HEK293 (cell line): ENCODE measurements at regions not wholly inside any gene's neighbourhood (a gene's known extent, or its start where the extent isn't known, plus 50 kb on each side); places are given as distances from the start of the nearest gene placed in this dataset.
"Not testable (repeated sequence)": the region's sequence is repeated elsewhere in the genome, so short reads cannot be mapped to it uniquely, and the experiment has no call there.

Experiments
- CTCF ChIA-PET: fragments of 350-600 bp; formaldehyde crosslinking; extraction: SDS; loops from one replicate; lab custom pipeline; 2021; ENCODE audit warnings: antibody characterized with exemption; lab: Yijun Ruan, JAX
- POLR2A ChIA-PET: fragments of 300-600 bp; formaldehyde crosslinking; extraction: SDS; loops from one replicate; lab custom pipeline; 2020; ENCODE audit warnings: antibody characterized with exemption, inconsistent platforms; lab: Yijun Ruan, JAX
- H3K27ac ChIP-seq: fragments of 200-500 bp; sonication (Bioruptor generic); 2 replicates; pipeline ENCODE4 v1.5.1; 2014; ENCODE audit warnings: low read depth, low read length, control low read depth, inconsistent platforms; ENCODE audit errors: extremely low read depth
- H3K36me3 ChIP-seq, 2 experiments: fragments of 200-500 bp in 1 of 2; sonication (Bioruptor generic) in 1 of 2; 1 replicate in 1 of 2; 2 replicates in 1 of 2; pipeline ENCODE4 v1.5.1; 2014 to 2017; ENCODE audit warnings: inconsistent platforms in 2 of 2, low read length in 2 of 2; ENCODE audit not compliant: control insufficient read depth in 2 of 2, insufficient read depth in 1 of 2
- H3K4me1 ChIP-seq: fragments of 200-500 bp; sonication (Bioruptor generic); 2 replicates; pipeline ENCODE4 v1.5.1; 2014; ENCODE audit warnings: mild to moderate bottlenecking, low read length, inconsistent platforms; ENCODE audit not compliant: control insufficient read depth, insufficient read depth
- H3K4me3 ChIP-seq: 2 replicates; pipeline ENCODE4 v1.5.1; 2011; ENCODE audit warnings: low read depth, mild to moderate bottlenecking, control low read depth, low read length, moderate library complexity
- H3K9me3 ChIP-seq: fragments of 200-500 bp; sonication (Bioruptor generic); 2 replicates; pipeline ENCODE4 v1.5.1; 2014; ENCODE audit warnings: low read depth, low read length, inconsistent platforms; ENCODE audit not compliant: control insufficient read depth, insufficient read depth
- BCL11A ChIP-seq: fragments of 450-650 bp; formaldehyde crosslinking; IDR thresholded peaks from 2 replicates; pipeline ENCODE4 v1.5.1; 2016; ENCODE audit warnings: low read depth, missing biosample characterization, missing genetic modification characterization
- EGR2 ChIP-seq: fragments of 450-650 bp; formaldehyde crosslinking; IDR thresholded peaks from 2 replicates; pipeline ENCODE4 v1.5.1; 2016; ENCODE audit warnings: low read depth, missing biosample characterization, missing genetic modification characterization
- GLI2 ChIP-seq: fragments of 450-650 bp; formaldehyde crosslinking; IDR thresholded peaks from 2 replicates; pipeline ENCODE4; 2017; ENCODE audit warnings: missing biosample characterization, missing genetic modification characterization, low read depth, borderline replicate concordance
- HOXA7 ChIP-seq: sonication (generic); formaldehyde crosslinking; IDR thresholded peaks from 2 replicates; pipeline ENCODE4 v1.8.1; 2022; ENCODE audit warnings: missing genetic modification reagents, borderline replicate concordance
- KLF7 ChIP-seq: fragments of 450-650 bp; formaldehyde crosslinking; IDR thresholded peaks from 2 replicates; pipeline ENCODE4 v1.5.1; 2016; ENCODE audit warnings: missing biosample characterization, missing genetic modification characterization, borderline replicate concordance
- MYNN ChIP-seq: fragments of 450-650 bp; formaldehyde crosslinking; IDR thresholded peaks from 2 replicates; pipeline ENCODE4 v1.5.1; 2016; ENCODE audit warnings: missing biosample characterization, missing genetic modification characterization, borderline replicate concordance
- SALL2 ChIP-seq: fragments of 450-650 bp; formaldehyde crosslinking; IDR thresholded peaks from 2 replicates; pipeline ENCODE4 v1.5.0; 2017; ENCODE audit warnings: missing biosample characterization, mild to moderate bottlenecking, missing genetic modification characterization, borderline replicate concordance
- ZEB2 ChIP-seq: fragments of 450-650 bp; formaldehyde crosslinking; IDR thresholded peaks from 2 replicates; pipeline ENCODE4 v1.5.1; 2016; ENCODE audit warnings: missing biosample characterization, missing genetic modification characterization
- ZFHX2 ChIP-seq: fragments of 450-650 bp; formaldehyde crosslinking; conservative IDR thresholded peaks from 2 replicates; pipeline ENCODE4 v1.5.1; 2016; ENCODE audit warnings: missing biosample characterization, missing genetic modification characterization
- ZIC2 ChIP-seq: fragments of 450-650 bp; formaldehyde crosslinking; IDR thresholded peaks from 2 replicates; pipeline ENCODE4 v1.5.1; 2016; ENCODE audit warnings: missing biosample characterization, missing genetic modification characterization
- ZNF132 ChIP-seq: fragments of 450-650 bp; formaldehyde crosslinking; IDR thresholded peaks from 2 replicates; pipeline ENCODE4 v1.5.1; 2017; ENCODE audit warnings: missing biosample characterization, missing genetic modification characterization, borderline replicate concordance
- ZNF16 ChIP-seq: fragments of 450-650 bp; formaldehyde crosslinking; IDR thresholded peaks from 2 replicates; pipeline ENCODE4 v1.5.1; 2016; ENCODE audit warnings: low read depth, missing biosample characterization, missing genetic modification characterization
- ZNF202 ChIP-seq: fragments of 450-650 bp; formaldehyde crosslinking; IDR thresholded peaks from 2 replicates; pipeline ENCODE4 v1.5.1; 2016; ENCODE audit warnings: missing biosample characterization, missing genetic modification characterization, borderline replicate concordance
- ZNF521 ChIP-seq: fragments of 450-650 bp; formaldehyde crosslinking; IDR thresholded peaks from 2 replicates; pipeline ENCODE4 v1.5.1; 2017; ENCODE audit warnings: missing biosample characterization, mild to moderate bottlenecking, missing genetic modification characterization
- ZNF610 ChIP-seq: fragments of 450-650 bp; formaldehyde crosslinking; IDR thresholded peaks from 2 replicates; pipeline ENCODE4 v1.5.1; 2016; ENCODE audit warnings: missing biosample characterization, missing genetic modification characterization, borderline replicate concordance
- ZNF621 ChIP-seq: fragments of 450-650 bp; formaldehyde crosslinking; IDR thresholded peaks from 2 replicates; pipeline ENCODE4 v1.5.1; 2017; ENCODE audit warnings: missing biosample characterization, missing genetic modification characterization
- ZNF692 ChIP-seq: fragments of 450-650 bp; formaldehyde crosslinking; IDR thresholded peaks from 2 replicates; pipeline ENCODE4 v1.5.1; 2016; ENCODE audit warnings: missing biosample characterization, missing genetic modification characterization
- ZNF792 ChIP-seq: fragments of 450-650 bp; formaldehyde crosslinking; IDR thresholded peaks from 2 replicates; pipeline ENCODE4 v1.5.1; 2016; ENCODE audit warnings: missing biosample characterization, missing genetic modification characterization
- ZSCAN23 ChIP-seq: fragments of 450-650 bp; formaldehyde crosslinking; IDR thresholded peaks from 2 replicates; pipeline ENCODE4 v1.5.1; 2016; ENCODE audit warnings: missing biosample characterization, missing genetic modification characterization
- TF ChIP-seq, protein P1 (sequence below): fragments of 450-650 bp; formaldehyde crosslinking; IDR thresholded peaks from 2 replicates; pipeline ENCODE4 v1.5.1; 2016; ENCODE audit warnings: missing biosample characterization, missing genetic modification characterization
- TF ChIP-seq, protein P2 (sequence below): fragments of 450-650 bp; formaldehyde crosslinking; IDR thresholded peaks from 2 replicates; pipeline ENCODE4 v1.5.1; 2017; ENCODE audit warnings: missing biosample characterization, mild to moderate bottlenecking, missing genetic modification characterization, moderate library complexity

GRCh38 chr15:70364023-70364422 lies 266.3 kb upstream of the TLE3 start:
- H3K4me1 ChIP-seq, H3K27ac ChIP-seq, POLR2A ChIA-PET, H3K36me3 ChIP-seq, H3K9me3 ChIP-seq, H3K4me3 ChIP-seq: not testable (repeated sequence)
- CTCF ChIA-PET = interaction anchor here (0.6 to 2.7 kb wide), 19 partner anchors 9 to 898 kb away, joined by 3 to 15 read pairs (median 5); partner anchors contain the start of gene TLE3
- TF ChIP-seq EGR2 (tag by site-specific recombination) (peak; percentile 42; the same call in 1 of the 2 replicates), ZFHX2 (tag by site-specific recombination) (peak; percentile 46)

GRCh38 chr15:70362886-70363285 lies 265.2 kb upstream of the TLE3 start:
- Histone ChIP-seq H3K9me3 (no peaks in the 10 kb centered on the region), H3K4me3 (no peak overlapping the region), H3K4me1 (no peaks in the 10 kb centered on the region), H3K27ac (no peak overlapping the region), H3K36me3 (no peaks in the 10 kb centered on the region)
- TF ChIP-seq ZEB2 (tag by site-specific recombination) (no peak), ZIC2 (tag by site-specific recombination) (peak; percentile 29; the same call in 1 of the 2 replicates), ZNF610 (no peak), ZNF792 (tag by site-specific recombination) (no peak), ZNF132 (tag by site-specific recombination) (no peak), BCL11A (tag by site-specific recombination) (no peak), ZNF692 (tag by site-specific recombination) (no peak), ZSCAN23 (no peak), ZNF16 (tag by site-specific recombination) (no peak), MYNN (no peak)
- TF ChIP-seq, protein P1, sequence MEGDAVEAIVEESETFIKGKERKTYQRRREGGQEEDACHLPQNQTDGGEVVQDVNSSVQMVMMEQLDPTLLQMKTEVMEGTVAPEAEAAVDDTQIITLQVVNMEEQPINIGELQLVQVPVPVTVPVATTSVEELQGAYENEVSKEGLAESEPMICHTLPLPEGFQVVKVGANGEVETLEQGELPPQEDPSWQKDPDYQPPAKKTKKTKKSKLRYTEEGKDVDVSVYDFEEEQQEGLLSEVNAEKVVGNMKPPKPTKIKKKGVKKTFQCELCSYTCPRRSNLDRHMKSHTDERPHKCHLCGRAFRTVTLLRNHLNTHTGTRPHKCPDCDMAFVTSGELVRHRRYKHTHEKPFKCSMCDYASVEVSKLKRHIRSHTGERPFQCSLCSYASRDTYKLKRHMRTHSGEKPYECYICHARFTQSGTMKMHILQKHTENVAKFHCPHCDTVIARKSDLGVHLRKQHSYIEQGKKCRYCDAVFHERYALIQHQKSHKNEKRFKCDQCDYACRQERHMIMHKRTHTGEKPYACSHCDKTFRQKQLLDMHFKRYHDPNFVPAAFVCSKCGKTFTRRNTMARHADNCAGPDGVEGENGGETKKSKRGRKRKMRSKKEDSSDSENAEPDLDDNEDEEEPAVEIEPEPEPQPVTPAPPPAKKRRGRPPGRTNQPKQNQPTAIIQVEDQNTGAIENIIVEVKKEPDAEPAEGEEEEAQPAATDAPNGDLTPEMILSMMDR (tag by site-specific recombination) = peak; percentile 31
- TF ChIP-seq, protein P2, sequence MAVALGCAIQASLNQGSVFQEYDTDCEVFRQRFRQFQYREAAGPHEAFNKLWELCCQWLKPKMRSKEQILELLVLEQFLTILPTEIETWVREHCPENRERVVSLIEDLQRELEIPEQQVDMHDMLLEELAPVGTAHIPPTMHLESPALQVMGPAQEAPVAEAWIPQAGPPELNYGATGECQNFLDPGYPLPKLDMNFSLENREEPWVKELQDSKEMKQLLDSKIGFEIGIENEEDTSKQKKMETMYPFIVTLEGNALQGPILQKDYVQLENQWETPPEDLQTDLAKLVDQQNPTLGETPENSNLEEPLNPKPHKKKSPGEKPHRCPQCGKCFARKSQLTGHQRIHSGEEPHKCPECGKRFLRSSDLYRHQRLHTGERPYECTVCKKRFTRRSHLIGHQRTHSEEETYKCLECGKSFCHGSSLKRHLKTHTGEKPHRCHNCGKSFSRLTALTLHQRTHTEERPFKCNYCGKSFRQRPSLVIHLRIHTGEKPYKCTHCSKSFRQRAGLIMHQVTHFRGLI = peak; percentile 26; the same call in 1 of the 2 replicates
- ChIA-PET CTCF (interaction anchor here (0.6 to 2.7 kb wide), 27 partner anchors 8 to 1307 kb away, joined by 3 to 15 read pairs (median 4); no protein-coding TSS in a partner anchor), POLR2A (interaction anchor here (1.0 kb wide), 1 partner anchor 263 kb away, joined by 4 read pairs; no protein-coding TSS in a partner anchor)

- no peak overlapping the region for H3K4me3 ChIP-seq
- TF ChIP-seq ZNF202 (tag by site-specific recombination) = no peak
- no peak for TF ChIP-seq ZNF521 (tag by site-specific recombination)
- no peak for TF ChIP-seq ZIC2 (tag by site-specific recombination)
- no peak for TF ChIP-seq GLI2 (tag by site-specific recombination)
- no peak for TF ChIP-seq ZNF621
- TF ChIP-seq SALL2 = no peak
- no peak for TF ChIP-seq HOXA7 (CRISPR knock-in tag)
- TF ChIP-seq KLF7 = no peak
- H3K36me3 ChIP-seq = no peaks in the 10 kb centered on the region
- H3K4me1 ChIP-seq = no peaks in the 10 kb centered on the region
- ChIA-PET CTCF (interaction anchor here (0.6 to 2.1 kb wide), 9 partner anchors 10 to 1229 kb away, joined by 3 to 8 read pairs (median 3); no protein-coding TSS in a partner anchor), POLR2A (interaction anchor here (1.0 kb wide), 1 partner anchor 263 kb away, joined by 4 read pairs; no protein-coding TSS in a partner anchor)
- no peak overlapping the region for H3K27ac ChIP-seq
- H3K9me3 ChIP-seq = no peaks in the 10 kb centered on the region
Observed at GRCh38 chr15:70362350-70362749, 264.6 kb upstream of the TLE3 start.
